ENCODE measurements at regions not wholly inside any gene's neighbourhood (a gene's known extent, or its start where the extent isn't known, plus 50 kb on each side); places are given as distances from the start of the nearest gene placed in this dataset.

DNA sequence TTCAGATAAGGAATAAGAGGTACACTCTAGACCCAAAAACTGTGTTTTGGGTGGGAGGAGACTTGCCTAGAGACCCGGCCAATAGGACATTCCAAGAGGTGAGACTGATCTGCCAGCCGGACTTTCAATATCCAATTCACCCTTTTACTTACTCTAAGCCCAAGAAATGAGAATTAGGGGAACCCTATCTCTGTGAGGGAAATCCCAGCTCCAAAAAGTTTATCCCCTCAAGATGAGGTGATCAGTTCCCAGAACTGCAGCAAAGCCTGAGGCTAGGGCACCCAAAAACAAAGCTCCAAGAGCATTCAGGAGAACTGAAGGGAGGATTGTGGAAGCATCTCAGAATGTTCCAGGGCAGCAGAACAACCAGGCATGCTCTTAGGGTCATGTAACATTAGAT is 251.7 kb downstream of the PTTG2 start:
- TF ChIP-seq, protein P1, sequence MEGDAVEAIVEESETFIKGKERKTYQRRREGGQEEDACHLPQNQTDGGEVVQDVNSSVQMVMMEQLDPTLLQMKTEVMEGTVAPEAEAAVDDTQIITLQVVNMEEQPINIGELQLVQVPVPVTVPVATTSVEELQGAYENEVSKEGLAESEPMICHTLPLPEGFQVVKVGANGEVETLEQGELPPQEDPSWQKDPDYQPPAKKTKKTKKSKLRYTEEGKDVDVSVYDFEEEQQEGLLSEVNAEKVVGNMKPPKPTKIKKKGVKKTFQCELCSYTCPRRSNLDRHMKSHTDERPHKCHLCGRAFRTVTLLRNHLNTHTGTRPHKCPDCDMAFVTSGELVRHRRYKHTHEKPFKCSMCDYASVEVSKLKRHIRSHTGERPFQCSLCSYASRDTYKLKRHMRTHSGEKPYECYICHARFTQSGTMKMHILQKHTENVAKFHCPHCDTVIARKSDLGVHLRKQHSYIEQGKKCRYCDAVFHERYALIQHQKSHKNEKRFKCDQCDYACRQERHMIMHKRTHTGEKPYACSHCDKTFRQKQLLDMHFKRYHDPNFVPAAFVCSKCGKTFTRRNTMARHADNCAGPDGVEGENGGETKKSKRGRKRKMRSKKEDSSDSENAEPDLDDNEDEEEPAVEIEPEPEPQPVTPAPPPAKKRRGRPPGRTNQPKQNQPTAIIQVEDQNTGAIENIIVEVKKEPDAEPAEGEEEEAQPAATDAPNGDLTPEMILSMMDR (IDR thresholded peaks at IDR 0.05) = no peak
- TF ChIP-seq POLR2A (IDR thresholded peaks at IDR 0.05) = no peak
- no peak for TF ChIP-seq EP300 (IDR thresholded peaks at IDR 0.05)
- TF ChIP-seq POLR2AphosphoS5 (IDR thresholded peaks at IDR 0.05) = no peak

Data from gastroesophageal sphincter (tissue), 3 donors.